Tibial artery (tissue), 4 donors: ENCODE measurements at regions not wholly inside any gene's neighbourhood (a gene's known extent, or its start where the extent isn't known, plus 50 kb on each side); places are given as distances from the start of the nearest gene placed in this dataset.

Source experiments
- DNase-seq, 2 donors: peaks; one replicate each; pipeline ENCODE4 v3.0.0-alpha.2; 2019
- H3K27ac ChIP-seq, 2 donors: fragments of 200-600 bp; sonication (generic) in 1 of 2; 1 replicate in 1 of 2; 2 replicates in 1 of 2; pipeline ENCODE4 v1.5.1; 2018 to 2019; ENCODE audit warnings: mild to moderate bottlenecking in 1 of 2
- H3K27me3 ChIP-seq, 2 donors: fragments of 200-600 bp; sonication (generic) in 1 of 2; one replicate each; pipeline versions ENCODE4 v1.5.1 to v1.6.0; 2016 to 2019
- H3K36me3 ChIP-seq, 3 donors: fragments of 200-600 bp; sonication (generic) in 2 of 3; one replicate each; pipeline ENCODE4 v1.5.1; 2016 to 2019; ENCODE audit warnings: mild to moderate bottlenecking in 2 of 3
- H3K4me1 ChIP-seq, 4 donors: fragments of 200-600 bp; sonication (generic) in 2 of 4; 1 replicate in 3 of 4; 2 replicates in 1 of 4; pipeline ENCODE4 v1.5.1; 2016 to 2019
- H3K4me3 ChIP-seq, 2 donors: fragments of 200-600 bp; sonication (generic) in 1 of 2; 1 replicate in 1 of 2; 2 replicates in 1 of 2; pipeline ENCODE4 v1.5.1; 2018 to 2019; ENCODE audit warnings: mild to moderate bottlenecking in 2 of 2
- H3K9me3 ChIP-seq, 3 donors: fragments of 200-600 bp; sonication (generic) in 1 of 3; one replicate each; pipeline ENCODE4 v1.5.1; 2016 to 2019
- intact Hi-C: fragments of 100-400 bp; cut with DNase I; formaldehyde crosslinking; loops from one replicate; pipeline ENCODE4 v1.15.0; 2023; ENCODE audit warnings: low total_unique reads
- TF ChIP-seq, protein P1 (sequence below), 2 experiments: fragments of 200-600 bp in 1 of 2; fragments of 450-650 bp in 1 of 2; IDR thresholded peaks; one replicate each; pipeline ENCODE4 v1.5.1; 2017 to 2019; ENCODE audit warnings: antibody characterized with exemption in 2 of 2, mild to moderate bottlenecking in 1 of 2, moderate library complexity in 1 of 2

GRCh38 chr11:104339380-104339831, 175.5 kb upstream of the PDGFD start:
- no peaks in the 10 kb centered on the region for H3K9me3 ChIP-seq
- no peaks in the 10 kb centered on the region for H3K36me3 ChIP-seq
- H3K27me3 ChIP-seq: no peaks in the 10 kb centered on the region
- intact Hi-C loops: no loop called here
- TF ChIP-seq, protein P1, sequence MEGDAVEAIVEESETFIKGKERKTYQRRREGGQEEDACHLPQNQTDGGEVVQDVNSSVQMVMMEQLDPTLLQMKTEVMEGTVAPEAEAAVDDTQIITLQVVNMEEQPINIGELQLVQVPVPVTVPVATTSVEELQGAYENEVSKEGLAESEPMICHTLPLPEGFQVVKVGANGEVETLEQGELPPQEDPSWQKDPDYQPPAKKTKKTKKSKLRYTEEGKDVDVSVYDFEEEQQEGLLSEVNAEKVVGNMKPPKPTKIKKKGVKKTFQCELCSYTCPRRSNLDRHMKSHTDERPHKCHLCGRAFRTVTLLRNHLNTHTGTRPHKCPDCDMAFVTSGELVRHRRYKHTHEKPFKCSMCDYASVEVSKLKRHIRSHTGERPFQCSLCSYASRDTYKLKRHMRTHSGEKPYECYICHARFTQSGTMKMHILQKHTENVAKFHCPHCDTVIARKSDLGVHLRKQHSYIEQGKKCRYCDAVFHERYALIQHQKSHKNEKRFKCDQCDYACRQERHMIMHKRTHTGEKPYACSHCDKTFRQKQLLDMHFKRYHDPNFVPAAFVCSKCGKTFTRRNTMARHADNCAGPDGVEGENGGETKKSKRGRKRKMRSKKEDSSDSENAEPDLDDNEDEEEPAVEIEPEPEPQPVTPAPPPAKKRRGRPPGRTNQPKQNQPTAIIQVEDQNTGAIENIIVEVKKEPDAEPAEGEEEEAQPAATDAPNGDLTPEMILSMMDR (IDR thresholded peaks at IDR 0.05): no peak
- H3K4me3 ChIP-seq: no peak overlapping the region
- H3K27ac ChIP-seq: no peak overlapping the region
- peaks cover 0 to 9% (median 0%) of the 10 kb centered on the region in 4 donors for H3K4me1 ChIP-seq
- no peak for DNase-seq

- no peak for DNase-seq
- Histone ChIP-seq H3K27me3 (no peaks in the 10 kb centered on the region), H3K27ac (no peak overlapping the region), H3K36me3 (no peaks in the 10 kb centered on the region), H3K4me3 (no peak overlapping the region), H3K9me3 (no peaks in the 10 kb centered on the region), H3K4me1 (peaks cover 0 to 9% (median 0%) of the 10 kb centered on the region in 4 donors)
- TF ChIP-seq, protein P1 (IDR thresholded peaks at IDR 0.05): no peak
- intact Hi-C loops: no loop called here
These were observed 174.2 kb upstream of the PDGFD start for GRCh38 chr11:104338186-104338585.

- Histone ChIP-seq H3K27ac (no peak overlapping the region), H3K4me3 (no peak overlapping the region), H3K27me3 (no peaks in the 10 kb centered on the region), H3K9me3 (no peaks in the 10 kb centered on the region), H3K4me1 (peaks cover 0 to 9% (median 0%) of the 10 kb centered on the region in 4 donors), H3K36me3 (no peaks in the 10 kb centered on the region)
- no peak for DNase-seq
- TF ChIP-seq, protein P1 (IDR thresholded peaks at IDR 0.05): no peak
- intact Hi-C loops: no loop called here
These were observed 173.3 kb upstream of the PDGFD start for GRCh38 chr11:104337273-104337672.

DNA sequence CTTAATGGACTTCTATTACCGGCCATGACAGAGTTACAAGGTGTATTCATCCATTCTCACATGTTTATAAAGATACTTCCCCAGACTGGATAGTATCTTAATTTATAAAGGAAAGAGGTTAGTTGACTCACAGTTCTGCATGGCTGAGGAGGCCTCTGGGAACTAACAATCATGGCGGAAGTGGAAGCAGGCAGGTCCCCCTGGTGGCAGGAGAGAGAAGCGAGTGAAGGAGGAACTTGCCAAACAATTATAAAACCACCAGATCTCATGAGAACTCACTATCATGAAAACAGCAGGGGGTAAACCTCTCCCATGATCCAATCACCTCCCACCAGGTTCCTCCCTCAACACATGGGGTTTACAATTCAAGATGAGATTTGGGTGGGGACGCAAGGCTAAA, 170.0 kb upstream of the PDGFD start:
- H3K27ac ChIP-seq: no peak overlapping the region
- TF ChIP-seq, protein P1 (IDR thresholded peaks at IDR 0.05): no peak
- no peaks in the 10 kb centered on the region for H3K36me3 ChIP-seq
- no peaks in the 10 kb centered on the region for H3K9me3 ChIP-seq
- peaks cover 0 to 9% (median 0%) of the 10 kb centered on the region in 4 donors for H3K4me1 ChIP-seq
- H3K27me3 ChIP-seq: no peaks in the 10 kb centered on the region
- no peak overlapping the region for H3K4me3 ChIP-seq
- intact Hi-C loops: no loop called here
- DNase-seq: no peak

GRCh38 chr11:104332110-104332509, 168.2 kb upstream of the PDGFD start:
- Histone ChIP-seq H3K4me3 (no peak overlapping the region), H3K27me3 (no peaks in the 10 kb centered on the region), H3K4me1 (peaks cover 0 to 3% (median 0%) of the 10 kb centered on the region in 4 donors), H3K9me3 (no peaks in the 10 kb centered on the region), H3K36me3 (no peaks in the 10 kb centered on the region), H3K27ac (no peak overlapping the region)
- DNase-seq: no peak
- TF ChIP-seq, protein P1 (IDR thresholded peaks at IDR 0.05): no peak
- intact Hi-C loops: no loop called here
